GM12872 (cell line): ENCODE measurements at regions not wholly inside any gene's neighbourhood (a gene's known extent, or its start where the extent isn't known, plus 50 kb on each side); places are given as distances from the start of the nearest gene placed in this dataset.

Experiments
- CTCF ChIP-seq: IDR thresholded peaks from 3 replicates; pipeline ENCODE4 v1.5.1; 2011; ENCODE audit warnings: low read depth, mild to moderate bottlenecking, low read length, moderate library complexity; ENCODE audit not compliant: insufficient read depth

GRCh38 chr4:24164054-24164693, 274.3 kb upstream of the PPARGC1A start:
- TF ChIP-seq CTCF, result no peak

- TF ChIP-seq CTCF, result no peak
Measured at GRCh38 chr4:24163314-24163713, 273.5 kb upstream of the PPARGC1A start.

GRCh38 chr4:24160358-24160757, 270.5 kb upstream of the PPARGC1A start:
- no peak for TF ChIP-seq CTCF

DNA sequence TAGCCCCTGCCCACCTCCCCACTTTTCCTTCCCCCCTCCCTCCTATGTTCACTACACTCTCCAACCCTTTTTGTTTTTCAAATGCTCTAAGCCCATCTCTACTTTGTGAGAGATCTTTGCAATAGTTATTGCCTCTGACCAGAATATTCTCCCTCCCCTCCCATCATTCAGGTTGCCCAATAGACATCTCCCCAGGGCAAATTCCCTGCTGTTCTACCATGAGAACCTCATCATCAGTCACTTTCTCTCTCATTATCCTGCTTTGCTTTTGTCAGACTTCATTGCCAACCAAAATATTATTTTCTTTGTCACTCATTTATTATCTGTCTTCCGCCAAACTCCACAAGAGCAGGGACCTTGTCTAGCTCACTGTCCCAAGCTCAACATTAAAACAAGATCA, 268.2 kb upstream of the PPARGC1A start:
- TF ChIP-seq CTCF, result no peak

GRCh38 chr4:24150034-24150433, 260.2 kb upstream of the PPARGC1A start:
- TF ChIP-seq CTCF, result no peak

DNA sequence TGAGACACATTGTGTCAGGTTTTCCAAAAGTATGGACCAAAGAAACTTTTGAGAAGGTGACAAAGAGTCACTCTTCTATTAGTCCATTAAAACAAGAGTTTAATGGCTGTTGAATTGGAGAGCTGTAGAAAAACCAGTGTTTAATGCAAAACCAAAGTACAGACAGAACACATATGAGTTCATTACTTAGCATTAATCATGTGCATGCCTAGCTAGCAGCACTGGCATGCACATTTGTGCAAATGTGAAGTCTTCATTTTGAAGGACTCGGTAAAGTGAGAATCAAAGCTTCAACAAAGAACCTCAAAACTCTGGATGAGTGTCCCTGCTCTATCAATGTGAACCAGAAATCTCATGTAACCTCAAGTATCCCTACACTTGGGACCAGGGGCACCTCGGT, 256.3 kb upstream of the PPARGC1A start:
- no peak for TF ChIP-seq CTCF

- TF ChIP-seq CTCF, result no peak
Measured at GRCh38 chr4:24145591-24145990, 255.7 kb upstream of the PPARGC1A start.
